ENCODE measurements at regions not wholly inside any gene's neighbourhood (a gene's known extent, or its start where the extent isn't known, plus 50 kb on each side); places are given as distances from the start of the nearest gene placed in this dataset.

DNA sequence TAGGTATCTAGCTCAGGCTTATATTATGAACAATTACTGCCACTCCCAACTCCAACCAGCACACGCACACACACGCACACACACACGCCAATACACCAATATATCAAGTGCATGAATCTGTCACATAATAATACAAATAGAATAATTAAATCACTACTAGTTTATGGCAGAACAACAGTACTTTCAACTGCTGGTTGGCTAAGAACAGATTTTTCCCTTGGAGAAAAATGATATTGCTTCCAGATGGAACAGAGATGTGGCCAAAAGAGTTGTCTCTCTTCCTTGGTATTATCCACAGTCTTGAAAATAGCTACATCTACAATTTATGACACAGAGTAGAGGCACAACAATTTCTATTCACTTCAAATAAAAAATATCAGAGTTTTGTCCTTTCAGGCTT is 538.3 kb upstream of the FAT3 start:
- TF ChIP-seq, protein P1, sequence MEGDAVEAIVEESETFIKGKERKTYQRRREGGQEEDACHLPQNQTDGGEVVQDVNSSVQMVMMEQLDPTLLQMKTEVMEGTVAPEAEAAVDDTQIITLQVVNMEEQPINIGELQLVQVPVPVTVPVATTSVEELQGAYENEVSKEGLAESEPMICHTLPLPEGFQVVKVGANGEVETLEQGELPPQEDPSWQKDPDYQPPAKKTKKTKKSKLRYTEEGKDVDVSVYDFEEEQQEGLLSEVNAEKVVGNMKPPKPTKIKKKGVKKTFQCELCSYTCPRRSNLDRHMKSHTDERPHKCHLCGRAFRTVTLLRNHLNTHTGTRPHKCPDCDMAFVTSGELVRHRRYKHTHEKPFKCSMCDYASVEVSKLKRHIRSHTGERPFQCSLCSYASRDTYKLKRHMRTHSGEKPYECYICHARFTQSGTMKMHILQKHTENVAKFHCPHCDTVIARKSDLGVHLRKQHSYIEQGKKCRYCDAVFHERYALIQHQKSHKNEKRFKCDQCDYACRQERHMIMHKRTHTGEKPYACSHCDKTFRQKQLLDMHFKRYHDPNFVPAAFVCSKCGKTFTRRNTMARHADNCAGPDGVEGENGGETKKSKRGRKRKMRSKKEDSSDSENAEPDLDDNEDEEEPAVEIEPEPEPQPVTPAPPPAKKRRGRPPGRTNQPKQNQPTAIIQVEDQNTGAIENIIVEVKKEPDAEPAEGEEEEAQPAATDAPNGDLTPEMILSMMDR (IDR thresholded peaks at IDR 0.05), result no peak
- TF ChIP-seq EZH2 (IDR thresholded peaks at IDR 0.05; ENCODE audit: borderline replicate concordance, insufficient read depth, low read depth, low read length, poor library complexity, severe bottlenecking), result no peak
